Skeletal muscle cell (primary cell): ENCODE measurements at regions not wholly inside any gene's neighbourhood (a gene's known extent, or its start where the extent isn't known, plus 50 kb on each side); places are given as distances from the start of the nearest gene placed in this dataset.

Source experiments
- DNase-seq: peaks from one replicate; pipeline ENCODE4 v3.0.0-alpha.2; 2010; ENCODE audit warnings: low read depth
- H3K4me3 ChIP-seq: 2 replicates; pipeline ENCODE4 v1.5.1; 2011; ENCODE audit warnings: low read depth, mild to moderate bottlenecking, control low read depth, low read length, moderate library complexity

GRCh38 chr17:63162406-63163157, 196.5 kb downstream of the TANC2 start:
- H3K4me3 ChIP-seq: no peak overlapping the region
- DNase-seq: no peak

DNA sequence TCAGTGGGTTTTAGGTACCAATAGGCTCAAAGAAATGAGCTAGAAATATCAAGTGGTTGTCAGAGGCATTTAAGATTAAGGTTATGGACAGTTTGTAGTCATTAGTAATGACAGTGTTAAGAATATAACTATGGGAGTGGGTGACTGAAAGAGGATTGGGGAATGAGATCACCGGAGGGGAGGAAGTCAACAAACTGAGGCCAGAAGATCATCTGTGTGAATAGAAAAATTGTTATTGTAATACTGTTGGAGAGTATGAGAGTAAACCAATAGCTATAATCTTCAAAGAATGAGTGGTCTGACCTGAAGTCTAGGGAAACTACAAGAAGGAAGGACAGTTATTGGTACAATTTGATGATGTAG, 197.1 kb downstream of the TANC2 start:
- no peak for DNase-seq
- no peak overlapping the region for H3K4me3 ChIP-seq

- no peak for DNase-seq
- no peak overlapping the region for H3K4me3 ChIP-seq
Measured at GRCh38 chr17:63165400-63165799, 199.4 kb downstream of the TANC2 start.

- H3K4me3 ChIP-seq: no peak overlapping the region
Measured at GRCh38 chr17:63170795-63171194, 204.8 kb downstream of the TANC2 start.

DNA sequence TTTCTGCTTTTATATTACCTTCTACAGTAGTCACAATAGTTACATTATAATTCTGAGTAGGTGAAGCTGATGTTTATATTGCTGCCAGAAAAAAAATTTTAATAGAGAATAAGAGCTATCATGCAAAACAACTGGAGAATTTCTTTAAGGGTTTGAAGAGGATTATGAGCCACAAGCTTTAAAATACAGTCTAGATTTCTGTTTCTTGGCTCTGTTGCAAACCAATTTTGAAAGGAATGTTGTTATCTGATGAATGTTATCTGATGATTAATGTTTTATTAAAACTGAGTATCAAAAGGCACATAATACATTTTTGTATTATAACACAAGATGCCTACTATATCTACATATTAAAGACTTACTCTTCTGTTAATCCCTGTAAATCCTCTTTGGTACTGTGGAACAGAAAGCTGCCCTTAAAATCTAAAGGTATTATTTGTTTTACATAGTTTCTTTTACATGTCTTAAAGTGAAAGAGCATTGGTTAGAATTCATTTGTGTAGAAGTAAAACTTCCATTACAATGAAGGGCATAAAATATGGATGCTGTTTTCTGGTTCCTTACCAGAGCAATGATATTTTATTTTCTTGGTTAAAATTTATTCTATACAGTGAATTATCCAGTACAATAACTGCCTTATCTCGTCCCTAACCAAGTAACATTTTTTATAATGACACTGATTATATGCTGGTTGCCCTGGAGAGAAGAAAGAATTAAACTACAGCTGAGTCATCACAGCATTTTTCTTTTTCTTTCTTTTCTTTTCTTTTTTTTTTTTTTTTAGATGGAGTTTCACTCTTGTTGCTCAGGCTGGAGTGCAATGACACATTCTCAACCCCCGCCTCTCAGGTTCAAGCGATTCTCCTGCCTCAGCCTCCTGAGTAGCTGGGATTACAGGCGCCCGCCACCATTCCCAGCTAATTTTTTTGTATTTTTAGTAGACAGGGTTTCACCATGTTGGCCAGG, 205.7 kb downstream of the TANC2 start:
- no peak overlapping the region for H3K4me3 ChIP-seq
- no peak for DNase-seq

More at GRCh38 chr17:63170795-63171194, 204.8 kb downstream of the TANC2 start:
- no peak for DNase-seq

DNA sequence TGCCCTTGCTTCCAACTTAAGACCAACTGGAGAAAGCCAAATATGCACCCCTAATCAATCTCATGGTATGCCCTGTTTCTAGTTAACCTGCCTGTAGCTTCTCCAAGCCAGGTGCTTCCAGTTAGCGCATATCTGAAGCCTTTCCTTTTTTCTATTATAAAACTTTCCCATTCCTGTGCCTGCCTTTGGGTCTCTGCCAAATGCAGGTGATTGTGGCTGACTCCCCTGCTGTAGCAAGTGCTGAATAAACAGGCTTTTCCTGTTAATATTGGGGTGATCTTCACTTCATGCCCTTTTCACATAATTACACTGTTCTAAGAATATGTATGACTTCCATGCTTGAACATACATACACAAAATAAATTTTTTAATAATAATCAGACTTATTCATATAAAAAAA, 207.4 kb downstream of the TANC2 start:
- DNase-seq: no peak
- H3K4me3 ChIP-seq: no peak overlapping the region

- H3K4me3 ChIP-seq: no peak overlapping the region
- no peak for DNase-seq
Measured at GRCh38 chr17:63173903-63174302, 207.9 kb downstream of the TANC2 start.

GRCh38 chr17:63178530-63178929, 212.5 kb downstream of the TANC2 start:
- DNase-seq: no peak

DNA sequence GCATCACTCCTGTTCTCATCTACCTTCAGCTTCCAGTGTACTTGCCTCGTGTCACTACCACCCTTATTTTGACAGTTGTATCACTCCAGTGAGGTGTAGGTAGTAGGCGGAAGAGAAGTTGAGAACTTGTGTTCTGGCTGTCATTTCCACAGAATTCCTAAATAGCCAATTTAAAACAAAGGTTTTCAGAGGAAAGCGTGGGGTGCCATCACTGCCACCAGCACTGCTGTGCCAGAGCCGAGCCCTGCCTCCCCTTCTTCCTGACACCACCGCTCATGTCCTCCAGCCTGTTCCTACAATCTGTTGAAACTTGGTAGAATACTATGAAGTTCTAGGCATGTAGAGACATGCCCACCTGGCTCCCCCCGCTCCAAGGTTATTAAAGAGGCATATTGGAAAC, 215.8 kb downstream of the TANC2 start:
- DNase-seq: no peak
- H3K4me3 ChIP-seq: no peak overlapping the region

More at GRCh38 chr17:63178530-63178929, 212.5 kb downstream of the TANC2 start:
- no peak overlapping the region for H3K4me3 ChIP-seq

DNA sequence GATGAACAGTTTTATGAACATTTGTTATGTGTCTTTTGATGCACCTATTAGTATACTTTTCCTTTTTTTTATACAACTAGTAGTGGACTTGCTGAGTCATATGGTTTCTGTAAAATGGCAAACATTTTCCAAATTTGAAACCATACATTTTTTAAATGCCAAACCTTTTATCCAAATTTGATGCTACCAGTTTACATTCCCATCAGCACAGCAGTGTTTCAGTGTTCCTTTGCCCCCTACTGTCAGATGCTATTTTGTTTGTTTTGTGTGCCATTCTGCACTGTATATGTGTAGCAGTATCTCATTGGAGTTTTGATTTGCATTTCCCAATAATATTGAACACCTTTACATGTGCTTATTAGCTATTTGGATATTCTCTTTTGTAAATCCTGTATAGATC, 219.4 kb downstream of the TANC2 start:
- DNase-seq: no peak

GRCh38 chr17:63189082-63189481, 223.0 kb downstream of the TANC2 start:
- peak; percentile 11 for DNase-seq
- H3K4me3 ChIP-seq: no peak overlapping the region

More for the DNA sequence above, 219.4 kb downstream of the TANC2 start:
- no peak overlapping the region for H3K4me3 ChIP-seq

- no peak overlapping the region for H3K4me3 ChIP-seq
- DNase-seq: no peak
Measured at GRCh38 chr17:63189930-63190329, 223.9 kb downstream of the TANC2 start.

GRCh38 chr17:63190821-63191370, 224.9 kb downstream of the TANC2 start:
- DNase-seq: no peak
- H3K4me3 ChIP-seq: no peak overlapping the region

GRCh38 chr17:63191610-63192009, 225.6 kb downstream of the TANC2 start:
- no peak overlapping the region for H3K4me3 ChIP-seq

GRCh38 chr17:63193827-63194226, 227.8 kb downstream of the TANC2 start:
- DNase-seq: no peak
- no peak overlapping the region for H3K4me3 ChIP-seq

More at GRCh38 chr17:63191610-63192009, 225.6 kb downstream of the TANC2 start:
- no peak for DNase-seq

DNA sequence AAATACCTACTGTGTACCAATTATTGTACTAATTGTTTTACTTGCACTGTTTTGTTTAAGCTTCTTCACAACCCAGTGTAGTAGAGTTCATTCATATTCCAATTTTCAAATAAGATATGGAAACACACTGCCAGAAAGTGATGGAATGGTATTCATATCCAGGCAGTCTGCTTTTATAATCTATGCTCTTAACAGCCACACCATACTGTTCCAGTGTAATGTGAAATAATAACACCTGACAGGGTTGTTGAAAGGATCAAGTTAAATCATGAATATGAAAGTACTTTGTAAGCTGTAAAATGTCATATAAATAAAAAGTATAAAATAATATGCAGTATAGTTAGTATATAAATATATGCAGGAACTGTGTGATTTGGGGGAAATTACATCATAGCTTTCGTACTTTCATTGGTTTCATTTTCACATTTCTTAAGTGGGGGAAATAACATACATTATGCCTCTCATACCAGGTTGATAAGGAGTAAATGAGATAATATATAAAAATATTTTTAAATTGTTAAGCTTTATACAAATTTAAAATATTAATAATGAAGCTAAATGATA, 230.8 kb downstream of the TANC2 start:
- no peak for DNase-seq
- no peak overlapping the region for H3K4me3 ChIP-seq

DNA sequence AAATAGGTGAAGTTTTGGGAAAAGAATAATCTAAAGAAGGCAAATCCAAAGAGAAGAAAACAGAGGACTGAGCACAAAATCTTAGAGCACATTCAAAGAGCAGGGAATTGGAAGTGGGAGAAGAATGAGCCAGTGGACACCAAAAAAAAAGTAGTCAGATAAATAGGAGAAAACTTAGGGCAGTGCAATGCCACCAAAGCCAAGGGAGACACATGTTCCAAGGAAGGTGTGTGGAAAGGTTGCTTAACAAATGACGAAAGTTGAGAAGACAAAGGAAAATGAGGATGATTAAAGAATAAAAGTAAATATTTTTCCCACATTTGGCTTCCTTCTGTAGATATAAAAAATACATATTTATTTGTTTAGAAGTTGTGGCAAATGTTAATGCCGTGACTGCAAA, 237.6 kb downstream of the TANC2 start:
- no peak for DNase-seq

DNA sequence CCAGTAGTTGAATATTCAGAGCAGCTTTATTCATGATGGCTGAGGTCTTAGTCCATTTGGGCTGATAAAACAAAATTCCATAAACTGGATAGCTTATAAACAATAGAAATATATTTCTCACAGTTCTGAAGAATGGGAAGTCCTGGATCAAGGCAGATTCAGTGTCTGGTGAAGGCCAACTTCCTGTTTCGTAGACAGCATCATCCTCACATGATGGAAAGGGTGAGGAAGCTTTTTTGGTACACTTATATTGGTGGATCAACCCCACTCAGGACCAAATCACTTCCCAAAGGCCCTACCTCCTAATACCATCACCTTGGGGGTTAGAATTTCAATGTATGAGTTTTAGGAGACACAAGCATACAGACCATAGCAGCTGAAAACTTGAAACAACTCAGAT, 224.2 kb downstream of the CYB561 start:
- no peak for DNase-seq
- no peak overlapping the region for H3K4me3 ChIP-seq

More for the DNA sequence above, 237.6 kb downstream of the TANC2 start:
- no peak overlapping the region for H3K4me3 ChIP-seq

GRCh38 chr17:63222655-63223054, 223.5 kb downstream of the CYB561 start:
- peak; percentile 4 for DNase-seq

More at GRCh38 chr17:63222655-63223054, 223.5 kb downstream of the CYB561 start:
- no peak overlapping the region for H3K4me3 ChIP-seq
